GM19023 (cell line): ENCODE measurements at regions not wholly inside any gene's neighbourhood (a gene's known extent, or its start where the extent isn't known, plus 50 kb on each side); places are given as distances from the start of the nearest gene placed in this dataset.

Experiments used
- ATAC-seq: cut with Tn5 transposase; IDR thresholded peaks from one replicate; pipeline ENCODE4 v1.9.1; 2021; ENCODE audit warnings: mild to moderate bottlenecking, moderate library complexity; ENCODE audit not compliant: unreplicated experiment

GRCh38 chr14:78071016-78071549, 99.1 kb upstream of the NRXN3 start:
- ATAC-seq: no peak

- no peak for ATAC-seq
Observed at GRCh38 chr14:78073028-78073427, 97.1 kb upstream of the NRXN3 start.

GRCh38 chr14:78074561-78074960, 95.6 kb upstream of the NRXN3 start:
- ATAC-seq: no peak

GRCh38 chr14:78075033-78075432, 95.1 kb upstream of the NRXN3 start:
- ATAC-seq: no peak

GRCh38 chr14:78075555-78076277, 94.5 kb upstream of the NRXN3 start:
- ATAC-seq: no peak

- ATAC-seq: no peak
Observed at GRCh38 chr14:78081245-78081644, 88.9 kb upstream of the NRXN3 start.

GRCh38 chr14:78083837-78084236, 86.3 kb upstream of the NRXN3 start:
- ATAC-seq: no peak

GRCh38 chr14:78086342-78086741, 83.8 kb upstream of the NRXN3 start:
- no peak for ATAC-seq

GRCh38 chr14:78088916-78089315, 81.3 kb upstream of the NRXN3 start:
- no peak for ATAC-seq

GRCh38 chr14:78090864-78091263, 79.3 kb upstream of the NRXN3 start:
- ATAC-seq: no peak

- no peak for ATAC-seq
Observed at GRCh38 chr14:78091361-78091760, 78.8 kb upstream of the NRXN3 start.

- no peak for ATAC-seq
Observed at GRCh38 chr14:78092040-78092439, 78.1 kb upstream of the NRXN3 start.

GRCh38 chr14:78103271-78103670, 66.9 kb upstream of the NRXN3 start:
- no peak for ATAC-seq

- no peak for ATAC-seq
Observed at GRCh38 chr14:78104160-78104559, 66.0 kb upstream of the NRXN3 start.

- ATAC-seq: no peak
Observed at GRCh38 chr14:78104655-78105054, 65.5 kb upstream of the NRXN3 start.

GRCh38 chr14:78106381-78106780, 63.8 kb upstream of the NRXN3 start:
- no peak for ATAC-seq

- ATAC-seq: no peak
Observed at GRCh38 chr14:78107166-78107565, 63.0 kb upstream of the NRXN3 start.

- no peak for ATAC-seq
Observed at GRCh38 chr14:78119440-78119839, 50.7 kb upstream of the NRXN3 start.
